ENCODE measurements at regions not wholly inside any gene's neighbourhood (a gene's known extent, or its start where the extent isn't known, plus 50 kb on each side); places are given as distances from the start of the nearest gene placed in this dataset.

DNA sequence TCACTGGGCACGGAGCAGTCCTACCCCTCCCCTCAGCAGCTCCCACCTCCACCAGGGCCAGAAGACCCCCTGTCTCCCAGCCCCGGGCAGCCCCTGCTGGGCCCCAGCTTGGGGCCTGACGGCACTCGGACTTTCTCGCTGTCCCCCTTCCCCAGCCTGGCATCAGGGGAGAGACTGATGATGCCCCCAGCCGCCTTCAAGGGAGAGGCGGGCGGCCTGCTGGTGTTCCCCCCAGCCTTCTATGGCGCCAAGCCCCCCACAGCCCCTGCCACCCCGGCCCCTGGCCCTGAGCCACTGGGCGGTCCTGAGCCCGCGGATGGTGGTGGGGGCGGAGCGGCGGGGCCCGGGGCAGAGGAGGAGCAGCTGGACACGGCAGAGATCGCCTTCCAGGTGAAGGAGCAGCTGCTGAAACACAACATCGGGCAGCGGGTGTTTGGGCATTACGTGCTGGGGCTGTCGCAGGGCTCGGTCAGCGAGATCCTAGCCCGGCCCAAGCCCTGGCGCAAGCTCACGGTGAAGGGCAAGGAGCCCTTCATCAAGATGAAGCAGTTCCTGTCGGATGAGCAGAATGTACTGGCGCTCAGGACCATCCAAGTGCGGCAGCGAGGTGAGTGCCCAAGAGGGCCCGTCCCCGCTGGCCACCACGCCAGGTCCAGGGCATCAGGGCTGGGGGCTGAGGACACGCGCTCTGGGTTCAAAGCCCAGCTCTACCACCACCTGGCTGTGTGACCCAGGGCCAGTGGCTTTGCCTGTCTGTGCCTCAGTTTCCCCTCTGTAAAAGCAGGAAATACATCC lies 58.6 kb downstream of the PHETA1 start:
- DNase-seq (ENCODE audit: low read depth in 2 of 2, low spot score in 1 of 2) = no peak

DNA sequence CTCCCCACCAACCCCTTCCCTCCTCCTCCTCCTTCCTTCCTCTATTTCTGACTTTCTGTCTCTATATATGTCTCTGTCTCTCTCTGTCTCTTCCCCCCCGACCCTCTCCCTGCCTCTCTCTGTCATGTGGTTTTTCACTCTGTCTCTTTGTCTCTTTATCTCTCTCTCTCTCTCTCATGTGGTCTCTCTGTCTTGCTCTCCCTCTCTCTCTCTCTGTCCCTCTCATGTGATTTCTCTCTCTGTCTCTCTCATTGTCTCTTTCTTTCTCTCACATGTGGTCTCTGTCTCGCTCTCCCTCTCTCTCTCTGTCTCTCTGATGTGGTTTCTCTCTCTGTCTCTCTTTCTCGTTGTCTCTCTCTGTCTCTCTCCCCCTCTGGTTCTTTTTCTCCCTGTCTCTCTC lies 59.3 kb downstream of the PHETA1 start:
- DNase-seq (ENCODE audit: low read depth in 2 of 2, low spot score in 1 of 2) = no peak

DNA sequence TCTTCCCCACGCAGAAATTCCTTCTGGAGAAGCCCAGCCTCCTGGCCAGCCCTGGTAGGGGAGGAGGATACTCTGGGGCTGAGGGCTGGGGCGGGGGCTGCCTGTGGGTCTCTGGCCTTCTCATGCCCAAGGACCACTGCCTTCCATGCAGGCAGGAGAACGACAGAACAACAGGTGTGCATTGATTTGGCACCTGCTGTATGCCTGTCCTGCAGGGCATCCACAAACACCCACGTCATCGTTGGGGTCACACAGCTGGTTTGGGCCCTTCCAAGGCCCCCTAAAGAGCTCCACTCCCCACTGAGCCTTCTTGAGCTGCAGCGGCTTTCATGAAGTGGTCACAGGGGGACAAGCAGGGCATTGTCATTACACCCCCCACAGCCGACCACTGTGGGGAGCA lies 60.4 kb downstream of the PHETA1 start:
- no peak for DNase-seq (ENCODE audit: low read depth in 2 of 2, low spot score in 1 of 2)

DNA sequence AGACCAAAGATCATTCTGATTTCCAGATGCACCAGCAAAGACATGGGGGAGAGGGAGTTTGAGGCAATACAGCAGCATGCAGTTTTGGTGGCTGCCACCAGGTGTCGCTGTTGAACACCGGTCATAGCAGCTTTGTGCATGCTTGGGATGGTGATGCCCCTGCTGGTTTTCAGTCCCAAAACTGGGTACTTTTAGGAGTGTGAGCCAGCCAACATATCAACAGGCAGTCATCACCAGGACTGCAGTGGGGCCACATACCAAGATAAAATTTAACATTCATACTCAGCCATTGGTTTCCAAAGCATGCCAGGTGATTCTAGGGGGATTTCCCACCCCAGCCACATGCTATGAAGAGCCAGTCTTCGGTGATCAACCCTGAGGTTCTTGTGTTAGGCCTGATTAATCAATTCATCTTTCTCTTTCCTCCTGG lies 64.2 kb downstream of the PHETA1 start:
- no peak for DNase-seq (ENCODE audit: low read depth in 2 of 2, low spot score in 1 of 2)

DNA sequence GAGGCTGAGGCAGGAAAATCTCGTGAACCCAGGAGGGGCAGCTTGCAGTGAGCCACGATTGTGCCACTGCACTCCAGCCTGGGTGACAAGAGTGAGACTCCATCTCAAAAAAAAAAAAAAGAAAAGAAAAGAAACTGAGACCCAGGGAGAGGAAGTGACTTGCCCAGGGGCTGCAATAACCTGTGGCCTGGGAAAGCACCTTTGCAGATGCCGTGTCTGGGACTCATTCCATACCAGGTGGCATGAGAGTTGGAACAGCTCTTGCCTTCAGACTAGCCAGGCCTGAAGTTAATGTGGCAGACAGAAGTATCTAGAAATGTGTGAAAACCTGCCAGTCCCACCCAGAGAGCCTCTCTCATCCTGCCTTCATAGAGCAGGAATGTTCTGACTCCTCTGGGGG lies 65.4 kb downstream of the PHETA1 start:
- DNase-seq (ENCODE audit: low read depth in 2 of 2, low spot score in 1 of 2) = no peak

DNA sequence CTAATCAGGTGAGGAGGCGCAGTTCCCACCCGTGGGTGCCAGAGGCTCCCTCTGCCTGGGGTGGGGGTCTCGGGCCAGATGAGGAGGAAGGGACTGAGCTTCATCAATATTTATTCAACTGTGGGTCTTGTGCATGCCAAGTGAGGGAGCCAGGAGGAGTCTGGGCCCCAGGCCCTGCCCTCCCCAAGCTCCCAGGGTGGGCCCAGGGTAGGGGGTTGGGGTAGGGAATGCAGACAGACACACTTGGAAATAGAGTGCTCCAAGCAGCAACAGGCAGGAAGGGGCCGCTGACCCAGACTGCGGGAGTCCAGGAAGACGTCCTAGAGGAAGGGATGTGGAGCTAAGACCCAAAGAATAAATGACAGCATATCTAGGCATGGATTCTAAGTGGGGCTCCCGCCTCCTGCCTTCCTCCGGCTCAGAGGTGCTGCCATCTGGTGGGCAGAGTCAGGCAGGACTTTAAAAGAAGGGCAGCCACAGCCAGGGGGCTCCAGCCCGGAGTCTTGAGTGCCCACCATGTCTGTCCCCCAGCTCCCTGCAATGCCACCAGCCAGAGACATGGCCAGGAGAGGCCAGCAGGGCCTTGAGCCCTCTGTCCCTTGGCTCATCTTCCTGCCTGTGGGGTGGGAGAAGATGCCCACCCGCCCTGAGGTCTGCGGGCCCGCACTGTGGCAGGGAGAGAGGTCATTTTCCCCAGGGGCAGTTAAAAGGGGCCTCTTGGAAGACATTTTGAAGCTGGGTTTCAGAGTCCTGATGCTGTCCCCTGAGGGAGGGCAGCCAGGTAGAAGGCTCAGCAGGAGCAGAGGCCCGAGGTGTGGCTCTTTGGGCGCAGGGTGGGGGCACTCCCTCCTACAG lies 70.1 kb downstream of the PHETA1 start:
- peak in 1 of 2 donors; percentile 7 for DNase-seq (ENCODE audit: low read depth in 2 of 2, low spot score in 1 of 2)

DNA sequence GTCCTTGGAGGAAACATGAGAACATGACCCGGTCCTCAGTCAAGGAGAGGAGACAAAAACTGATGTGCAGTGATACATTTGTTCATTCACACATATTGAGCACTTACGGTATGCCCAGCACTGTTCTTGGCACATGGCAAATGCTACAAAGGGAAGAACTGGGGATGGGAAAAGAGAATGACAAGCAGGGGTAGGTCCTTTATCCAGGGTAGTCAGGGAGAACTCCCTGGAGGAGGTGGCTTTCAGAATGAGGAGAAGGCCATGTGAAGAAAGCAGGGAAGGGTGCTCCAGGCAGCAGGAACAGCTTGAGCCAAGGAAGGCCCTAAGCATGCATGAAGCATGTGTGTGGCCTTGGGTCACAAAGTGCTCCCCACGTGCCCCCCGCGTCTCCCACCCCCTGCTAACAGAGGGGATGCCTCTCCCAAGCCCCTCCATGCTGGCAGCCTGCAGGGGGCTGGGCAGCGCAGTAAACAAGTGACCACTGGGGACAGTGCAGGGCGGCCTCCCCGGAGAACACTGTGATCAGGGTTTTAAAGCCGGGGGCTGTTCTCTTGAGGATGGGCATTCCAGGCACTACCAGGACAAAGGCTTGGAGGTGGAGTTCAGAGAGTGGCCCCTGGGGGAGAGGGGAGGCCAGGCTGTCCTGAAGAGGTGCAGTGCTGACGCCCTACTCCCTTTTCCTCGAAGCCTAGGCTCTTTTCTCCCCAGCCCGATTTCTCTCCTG lies 71.0 kb downstream of the PHETA1 start:
- no peak for DNase-seq (ENCODE audit: low read depth in 2 of 2, low spot score in 1 of 2)

DNA sequence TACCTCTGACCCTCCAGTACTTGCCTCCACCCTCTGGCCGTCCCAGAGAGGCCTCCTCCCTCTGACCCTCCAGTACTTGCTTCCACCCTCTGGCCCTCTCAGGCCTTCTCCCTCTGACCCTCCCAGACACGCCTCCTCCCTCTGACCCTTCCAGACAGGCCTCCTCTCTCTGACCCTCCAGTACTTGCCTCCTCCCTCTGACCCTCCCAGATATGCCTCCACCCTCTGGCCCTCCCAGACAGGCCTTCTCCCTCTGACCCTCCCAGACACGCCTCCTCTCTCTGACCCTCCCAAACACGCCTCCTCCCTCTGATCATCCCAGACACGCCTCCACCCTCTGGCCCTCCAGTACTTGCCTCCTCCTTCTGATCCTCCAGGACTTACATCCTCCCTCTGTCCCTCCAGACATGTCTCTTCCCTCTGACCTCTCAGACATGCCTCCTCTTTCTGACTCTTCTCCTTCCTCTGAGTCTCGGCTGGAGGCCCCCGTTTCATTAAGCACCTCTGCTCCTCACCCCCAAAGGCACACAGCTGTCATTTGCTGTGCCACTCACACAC lies 71.9 kb downstream of the PHETA1 start:
- DNase-seq (ENCODE audit: low read depth in 2 of 2, low spot score in 1 of 2) = no peak

DNA sequence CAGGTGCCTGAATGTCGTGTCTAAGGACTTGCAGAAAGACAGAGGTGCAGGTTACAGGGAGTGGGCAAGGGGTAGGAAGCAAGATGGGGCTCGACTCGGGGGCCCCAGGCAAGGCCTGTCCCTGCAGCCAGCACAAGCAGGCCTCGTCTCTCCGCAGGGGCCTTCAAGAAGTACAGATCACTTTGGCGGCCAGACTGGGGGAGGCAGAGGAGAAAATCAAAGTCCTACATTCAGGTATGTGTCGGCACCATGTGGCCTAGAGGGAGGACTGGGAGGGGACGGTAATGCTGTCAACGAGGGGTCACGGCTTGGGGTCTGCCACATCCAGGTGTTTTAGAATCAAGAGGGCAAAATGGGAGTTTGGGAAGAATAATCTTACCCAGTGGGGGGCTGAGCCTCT lies 73.7 kb downstream of the PHETA1 start:
- no peak for DNase-seq (ENCODE audit: low read depth in 2 of 2, low spot score in 1 of 2)

DNA sequence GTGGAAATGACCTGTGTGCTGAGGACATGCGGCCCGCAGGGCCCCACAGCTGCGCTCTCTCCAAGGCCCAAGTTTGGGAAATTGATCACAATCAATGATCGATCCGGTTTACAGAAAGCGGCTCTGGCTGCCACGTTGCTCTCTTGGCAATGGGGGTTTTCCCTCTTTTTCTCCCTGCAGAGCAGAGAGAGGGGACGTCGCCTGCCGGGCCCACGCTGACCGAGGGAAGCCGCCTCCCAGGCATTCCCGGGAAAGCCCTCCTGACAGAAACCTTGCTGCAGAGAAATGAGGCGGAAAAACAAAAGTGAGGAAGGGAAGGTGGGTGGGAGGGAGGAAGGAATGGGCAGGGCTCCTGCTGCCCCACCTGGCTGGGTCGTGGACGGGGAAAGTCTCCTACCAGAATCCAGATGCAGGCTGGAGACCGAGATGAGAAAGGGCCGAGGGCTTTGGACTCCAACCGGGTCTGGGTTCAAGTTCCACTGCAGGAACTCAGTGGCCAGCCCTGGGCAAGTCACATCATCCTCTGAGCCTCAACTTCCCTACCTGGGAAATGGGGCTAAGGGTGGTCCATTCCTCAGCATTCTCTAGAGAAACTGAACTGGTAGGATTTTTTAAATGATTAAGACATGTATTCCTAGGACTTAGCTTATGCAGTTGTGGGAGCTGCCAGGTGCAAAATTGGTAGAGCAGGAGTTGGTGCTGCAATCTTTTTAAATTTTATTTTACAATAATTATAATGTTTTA lies 75.5 kb downstream of the PHETA1 start:
- DNase-seq (ENCODE audit: low read depth in 2 of 2, low spot score in 1 of 2) = no peak

DNA sequence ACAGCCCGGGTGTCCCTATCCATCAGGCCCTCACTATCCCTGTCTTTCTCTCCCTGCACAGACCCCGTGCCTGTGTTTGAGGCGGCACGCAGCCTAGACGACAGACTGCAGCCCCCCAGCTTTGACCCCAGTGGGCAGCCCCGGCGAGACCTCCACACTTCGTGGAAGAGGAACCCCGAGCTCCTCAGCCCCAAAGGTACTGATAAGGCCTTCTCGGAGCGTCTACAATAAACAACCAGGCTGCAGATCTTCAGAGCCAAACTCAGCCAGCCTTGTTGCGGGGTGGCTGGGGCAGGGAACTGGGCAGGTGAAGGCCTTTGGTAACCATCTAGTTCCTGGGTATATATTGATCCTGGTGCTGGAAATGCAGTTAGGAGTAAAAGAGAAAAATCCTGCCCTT lies 77.5 kb downstream of the PHETA1 start:
- DNase-seq (ENCODE audit: low read depth in 2 of 2, low spot score in 1 of 2) = no peak

DNA sequence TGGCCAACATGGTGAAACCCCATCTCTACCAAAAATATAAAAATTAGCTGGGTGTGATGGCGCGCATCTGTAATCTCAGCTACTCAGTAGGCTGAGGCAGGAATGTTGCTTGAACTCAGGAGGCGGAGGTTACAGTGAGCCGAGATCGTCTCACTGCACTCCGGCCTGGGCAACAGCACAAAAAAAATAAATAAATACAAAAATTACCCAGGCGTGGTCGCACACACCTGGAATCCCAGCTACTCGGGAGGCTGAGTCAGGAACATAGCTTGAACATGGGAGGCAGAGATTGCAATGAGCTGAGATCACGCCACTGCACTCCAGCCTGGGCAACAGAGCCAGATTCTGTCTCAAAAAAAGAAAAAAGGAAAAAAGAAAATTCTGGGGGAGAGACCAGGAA lies 80.1 kb downstream of the PHETA1 start:
- no peak for DNase-seq (ENCODE audit: low read depth in 2 of 2, low spot score in 1 of 2)

DNA sequence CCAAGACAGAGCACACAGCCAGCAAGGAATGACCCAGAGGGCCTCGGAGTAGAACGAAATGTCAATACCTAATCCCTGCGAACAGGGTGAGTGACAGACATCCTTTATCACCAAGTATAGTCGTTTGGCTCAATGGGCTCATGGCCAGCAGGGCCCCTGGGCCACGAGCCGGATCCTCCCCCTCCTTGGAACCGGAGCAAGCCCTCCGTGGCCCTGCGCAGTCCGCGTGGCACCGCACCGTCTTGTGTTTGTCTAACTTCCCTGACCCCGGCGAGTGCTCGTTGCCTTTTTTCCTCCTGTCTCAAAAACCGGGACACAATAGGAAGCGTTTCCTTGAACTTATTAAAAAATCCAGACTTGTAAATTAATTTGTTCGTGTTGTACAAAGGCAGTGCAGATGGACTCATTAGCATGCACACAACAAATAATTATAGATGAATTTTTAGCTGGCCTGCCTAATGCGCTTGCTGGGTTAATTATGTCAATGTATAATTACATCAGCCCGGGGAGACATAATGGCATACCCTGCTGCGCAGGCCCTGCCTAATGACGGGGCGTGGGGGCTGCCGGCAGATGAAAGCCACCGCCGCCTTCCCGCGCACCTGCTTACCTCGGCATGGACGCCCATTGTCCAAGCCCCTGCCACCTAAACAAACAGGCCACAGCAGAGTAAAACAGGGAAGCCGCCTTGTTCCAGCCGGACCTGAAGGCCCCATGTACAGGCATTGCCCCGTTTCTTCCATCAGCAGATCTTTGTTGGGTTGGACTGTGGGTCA lies 81.6 kb downstream of the PHETA1 start:
- no peak for DNase-seq (ENCODE audit: low read depth in 2 of 2, low spot score in 1 of 2)

DNA sequence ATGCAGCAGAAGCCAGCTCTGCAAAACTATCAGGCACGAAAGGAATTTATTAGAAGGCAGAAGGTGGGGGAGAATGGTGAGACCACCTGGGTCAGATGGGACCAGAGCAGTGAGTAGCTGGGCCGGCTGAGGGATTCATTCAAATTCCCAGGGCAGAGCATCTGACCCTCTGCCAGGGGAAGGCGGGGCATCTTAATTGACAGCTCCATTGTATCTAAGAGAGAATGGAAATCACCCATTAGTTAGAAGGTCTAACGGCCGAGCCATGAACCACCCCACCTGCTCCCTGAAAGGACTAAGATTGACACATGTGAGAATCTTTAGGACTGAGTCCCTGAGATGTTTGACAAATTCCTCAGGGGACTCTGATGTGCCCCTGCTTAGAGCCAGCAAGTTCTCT lies 83.7 kb downstream of the PHETA1 start:
- DNase-seq (ENCODE audit: low read depth in 2 of 2, low spot score in 1 of 2) = no peak

DNA sequence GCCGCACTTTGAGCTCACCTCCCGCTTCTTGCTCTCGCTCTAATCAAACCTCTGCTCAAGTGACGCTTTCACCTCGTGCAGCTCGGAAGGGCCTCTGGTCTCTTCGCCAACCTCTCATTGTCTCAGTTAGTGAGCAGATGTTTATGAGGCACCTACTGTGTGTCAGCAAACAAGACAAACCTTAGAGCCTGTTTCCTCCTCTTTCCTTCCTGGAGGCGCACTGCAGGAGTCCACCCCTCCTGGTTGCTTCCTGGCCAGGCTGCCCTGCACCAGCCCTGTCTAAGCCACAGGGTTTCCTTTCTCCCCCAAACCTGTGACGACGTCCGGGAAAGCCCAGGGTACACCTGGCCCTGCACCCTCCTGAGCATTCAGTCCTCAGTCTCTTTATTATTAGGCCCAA lies 84.2 kb downstream of the PHETA1 start:
- no peak for DNase-seq (ENCODE audit: low read depth in 2 of 2, low spot score in 1 of 2)

DNA sequence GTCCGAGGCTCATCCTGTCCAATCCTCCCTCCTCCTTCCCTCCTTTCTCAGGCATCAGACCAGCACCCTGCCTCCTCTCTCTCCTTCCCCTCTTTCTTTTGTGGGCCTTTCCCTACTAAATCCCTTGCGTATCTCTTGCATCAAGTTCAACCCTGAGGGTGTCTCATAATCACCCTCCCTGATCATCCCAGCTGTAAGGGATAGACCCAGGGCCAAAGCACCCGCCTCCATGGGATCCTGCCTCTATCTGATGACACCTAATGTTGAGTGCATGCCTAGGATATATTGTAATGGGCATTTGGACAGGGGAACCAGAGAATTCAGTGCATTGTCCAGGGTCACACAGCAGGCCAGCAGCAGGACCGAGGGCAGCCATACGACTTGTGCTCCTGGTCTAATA lies 84.9 kb downstream of the PHETA1 start:
- DNase-seq (ENCODE audit: low read depth in 2 of 2, low spot score in 1 of 2) = no peak

DNA sequence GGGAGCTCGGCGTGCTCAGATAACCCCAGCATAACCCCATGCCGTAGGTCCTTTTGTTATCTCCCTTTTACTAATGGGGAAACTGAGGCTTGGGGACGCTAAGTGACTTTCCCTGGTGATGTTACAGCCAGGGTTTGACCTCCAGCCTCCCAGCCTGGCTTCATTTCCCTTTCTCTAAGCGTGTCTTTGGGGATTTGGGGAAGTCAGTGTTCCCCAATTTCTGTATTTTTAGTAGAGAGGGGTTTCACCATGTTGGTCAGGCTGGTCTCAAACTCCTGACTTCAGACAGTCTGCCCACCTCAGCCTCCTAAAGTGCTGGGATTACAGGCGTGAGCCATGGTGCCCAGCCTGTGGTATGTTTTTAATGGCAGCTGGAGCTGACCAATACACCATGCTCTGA lies 85.4 kb downstream of the PHETA1 start:
- DNase-seq (ENCODE audit: low read depth in 2 of 2, low spot score in 1 of 2) = no peak

DNA sequence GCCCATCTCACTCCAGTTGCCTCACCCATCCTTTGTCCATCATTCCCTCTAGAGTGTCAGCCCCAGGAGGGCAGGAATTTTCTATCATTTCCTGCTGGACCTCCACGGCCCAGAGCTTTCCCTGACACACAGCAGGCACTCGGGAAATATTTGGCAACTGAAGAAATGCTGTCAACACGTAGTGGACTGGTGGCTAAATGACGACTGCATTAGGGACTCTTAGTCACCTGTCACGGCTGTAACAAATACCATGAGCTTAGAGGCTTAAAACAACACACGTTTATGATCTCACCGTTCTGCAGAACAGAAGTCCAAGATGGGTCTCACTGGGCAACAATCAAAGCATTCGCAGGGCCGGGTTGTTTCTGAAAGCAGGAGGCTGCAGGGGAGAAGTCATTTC lies 91.3 kb downstream of the PHETA1 start:
- no peak for DNase-seq (ENCODE audit: low read depth in 2 of 2, low spot score in 1 of 2)

DNA sequence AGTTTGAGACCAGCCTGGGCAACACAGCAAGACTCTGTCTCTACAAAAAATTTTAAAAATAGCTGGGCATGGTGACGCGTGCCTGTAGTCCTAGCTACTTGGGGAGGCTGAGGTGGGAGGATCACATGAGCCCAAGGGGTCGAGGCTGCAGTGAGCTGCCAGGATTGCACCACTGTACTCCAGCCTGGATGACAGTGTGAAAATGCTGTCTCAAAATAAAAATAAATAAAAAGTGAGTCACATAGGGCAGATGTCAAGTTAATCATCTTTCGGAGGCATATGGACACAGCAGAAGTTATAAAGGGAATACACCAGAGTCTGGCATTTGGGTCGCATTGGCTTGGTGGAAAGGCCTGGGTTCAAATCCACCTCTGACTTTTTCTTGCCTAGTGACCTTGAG lies 92.7 kb downstream of the PHETA1 start:
- no peak for DNase-seq (ENCODE audit: low read depth in 2 of 2, low spot score in 1 of 2)

DNA sequence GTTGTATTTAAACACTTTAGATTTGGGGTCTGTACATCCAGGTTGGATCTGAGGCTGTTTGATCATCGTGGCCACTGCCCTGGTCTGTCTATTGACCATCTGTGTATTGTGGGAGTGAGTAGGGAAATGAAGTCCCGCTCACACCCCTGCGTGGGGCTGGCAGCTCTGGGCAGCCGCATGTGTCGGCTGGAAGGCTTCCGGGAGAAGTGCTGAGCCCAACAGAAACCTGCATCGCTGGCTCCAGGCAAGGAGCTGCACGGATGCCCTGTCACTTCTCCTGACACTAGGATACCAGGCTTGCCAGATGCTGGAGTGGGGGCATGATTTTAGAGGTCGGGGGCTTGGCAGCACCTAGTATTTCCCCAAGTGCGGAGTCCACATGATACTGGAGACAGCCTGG lies 93.6 kb downstream of the PHETA1 start:
- DNase-seq (ENCODE audit: low read depth in 2 of 2, low spot score in 1 of 2) = no peak

Data from stimulated activated CD8-positive, alpha-beta memory T cell treated with anti-CD3 and anti-CD28 coated beads, Interleukin-4, amount 100 ng/mL, for 1 hour (primary cell).